ENCODE measurements at regions not wholly inside any gene's neighbourhood (a gene's known extent, or its start where the extent isn't known, plus 50 kb on each side); places are given as distances from the start of the nearest gene placed in this dataset.

- no peaks in the 10 kb centered on the region for H3K27me3 ChIP-seq (ENCODE audit: control insufficient read depth, insufficient read depth, low read length)
- no peak for DNase-seq (ENCODE audit: low read depth, low spot score)
- CTCF ChIA-PET = no interaction called here
- H3K9me3 ChIP-seq (ENCODE audit: control insufficient read depth, insufficient read depth, low read length) = no peaks in the 10 kb centered on the region; the same call in 1 of the 2 replicates
- H3K4me3 ChIP-seq (ENCODE audit: low read depth, low read length) = no peak overlapping the region
- POLR2A ChIA-PET = no interaction called here
- no peak overlapping the region for H3K27ac ChIP-seq (ENCODE audit: low read depth, low read length)
- TF ChIP-seq CTCF (IDR thresholded peaks at IDR 0.05; ENCODE audit: low read depth, low read length) = 0 out of 2 replicates have a peak, but pooled peaks have one; percentile 3
These were observed 469.0 kb upstream of the IGFBP3 start for GRCh38 chr7:46390042-46390441.

- no peak for TF ChIP-seq CTCF (IDR thresholded peaks at IDR 0.05; ENCODE audit: low read depth, low read length)
- CTCF ChIA-PET = interaction anchor here (0.6 kb wide), 2 partner anchors 298 to 566 kb away, joined by 3 to 4 read pairs; no protein-coding TSS in a partner anchor
- POLR2A ChIA-PET = no interaction called here
These were observed 468.1 kb upstream of the IGFBP3 start for GRCh38 chr7:46389146-46389545.

GRCh38 chr7:46387646-46388045 is 466.6 kb upstream of the IGFBP3 start:
- ChIA-PET POLR2A (no interaction called here), CTCF (interaction anchor here (0.7 kb wide), 1 partner anchor 561 kb away, joined by 3 read pairs; no protein-coding TSS in a partner anchor)
- Histone ChIP-seq H3K27ac (ENCODE audit: low read depth, low read length) (no peak overlapping the region), H3K9me3 (ENCODE audit: control insufficient read depth, insufficient read depth, low read length) (no peaks in the 10 kb centered on the region; the same call in 1 of the 2 replicates), H3K27me3 (ENCODE audit: control insufficient read depth, insufficient read depth, low read length) (no peaks in the 10 kb centered on the region), H3K4me3 (ENCODE audit: low read depth, low read length) (no peak overlapping the region)
- TF ChIP-seq CTCF (IDR thresholded peaks at IDR 0.05; ENCODE audit: low read depth, low read length) = no peak
- no peak for DNase-seq (ENCODE audit: low read depth, low spot score)

More at GRCh38 chr7:46389146-46389545, 468.1 kb upstream of the IGFBP3 start:
- H3K27me3 ChIP-seq (ENCODE audit: control insufficient read depth, insufficient read depth, low read length) = no peaks in the 10 kb centered on the region
- H3K4me3 ChIP-seq (ENCODE audit: low read depth, low read length) = no peak overlapping the region
- DNase-seq (ENCODE audit: low read depth, low spot score) = no peak
- no peak overlapping the region for H3K27ac ChIP-seq (ENCODE audit: low read depth, low read length)
- no peaks in the 10 kb centered on the region; the same call in 1 of the 2 replicates for H3K9me3 ChIP-seq (ENCODE audit: control insufficient read depth, insufficient read depth, low read length)

- Histone ChIP-seq H3K27ac (ENCODE audit: low read depth, low read length) (peak overlapping the region; percentile 52), H3K9me3 (ENCODE audit: control insufficient read depth, insufficient read depth, low read length) (no peaks in the 10 kb centered on the region; the same call in 1 of the 2 replicates), H3K27me3 (ENCODE audit: control insufficient read depth, insufficient read depth, low read length) (no peaks in the 10 kb centered on the region), H3K4me3 (ENCODE audit: low read depth, low read length) (no peak overlapping the region)
- DNase-seq (ENCODE audit: low read depth, low spot score) = no peak
- ChIA-PET CTCF (interaction anchor here (0.7 kb wide), 1 partner anchor 562 kb away, joined by 3 read pairs; no protein-coding TSS in a partner anchor), POLR2A (interaction anchor here (0.6 to 1.0 kb wide), 2 partner anchors 17 to 21 kb away, joined by 3 to 4 read pairs; no protein-coding TSS in a partner anchor)
- TF ChIP-seq CTCF (IDR thresholded peaks at IDR 0.05; ENCODE audit: low read depth, low read length) = no peak
These were observed 465.6 kb upstream of the IGFBP3 start for GRCh38 chr7:46386428-46387399.
